GM18508 (cell line): ENCODE measurements at regions not wholly inside any gene's neighbourhood (a gene's known extent, or its start where the extent isn't known, plus 50 kb on each side); places are given as distances from the start of the nearest gene placed in this dataset.

Experiments
- ATAC-seq: cut with Tn5 transposase; IDR thresholded peaks from one replicate; pipeline ENCODE4 v1.9.1; 2021; ENCODE audit warnings: moderate number of reproducible peaks; ENCODE audit not compliant: insufficient read depth, unreplicated experiment

GRCh38 chr5:167582283-167582682 is 709.2 kb upstream of the WWC1 start:
- no peak for ATAC-seq

DNA sequence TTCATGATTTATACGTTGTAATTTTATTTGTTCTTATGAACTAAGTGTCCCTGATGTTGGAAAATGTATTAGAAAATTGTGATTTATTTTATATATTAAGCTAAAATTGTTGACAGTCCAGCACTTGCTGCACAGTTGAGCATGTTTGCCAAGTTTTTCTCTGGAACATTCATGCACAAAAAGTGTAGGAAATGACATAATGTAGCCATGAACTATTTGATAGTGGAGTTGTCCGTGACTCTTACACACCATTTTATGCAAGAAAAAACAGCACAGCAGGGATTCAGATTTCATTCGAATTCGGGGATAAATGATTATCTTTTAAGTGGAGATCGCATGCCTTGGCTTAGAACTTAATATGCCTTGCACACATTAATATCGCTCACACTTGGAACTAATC is 708.6 kb upstream of the WWC1 start:
- no peak for ATAC-seq

DNA sequence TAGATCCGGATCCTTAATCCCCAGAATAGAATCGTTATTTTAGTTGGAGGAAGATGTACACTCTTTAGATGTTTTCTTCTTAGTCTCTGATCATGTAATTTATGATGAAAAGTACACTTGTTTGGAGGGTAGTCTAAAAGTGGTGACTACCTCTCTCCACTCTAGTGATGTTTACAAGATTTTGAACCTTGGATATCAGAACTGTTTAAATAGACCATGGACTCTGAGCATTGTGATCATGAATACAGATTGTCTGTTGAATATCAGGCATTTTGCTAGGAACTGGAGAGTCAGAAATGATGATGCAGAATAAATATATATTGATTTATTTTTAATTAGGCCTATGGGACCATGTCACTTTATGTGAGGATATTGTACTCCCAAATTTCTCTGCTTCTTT is 706.3 kb upstream of the WWC1 start:
- no peak for ATAC-seq

DNA sequence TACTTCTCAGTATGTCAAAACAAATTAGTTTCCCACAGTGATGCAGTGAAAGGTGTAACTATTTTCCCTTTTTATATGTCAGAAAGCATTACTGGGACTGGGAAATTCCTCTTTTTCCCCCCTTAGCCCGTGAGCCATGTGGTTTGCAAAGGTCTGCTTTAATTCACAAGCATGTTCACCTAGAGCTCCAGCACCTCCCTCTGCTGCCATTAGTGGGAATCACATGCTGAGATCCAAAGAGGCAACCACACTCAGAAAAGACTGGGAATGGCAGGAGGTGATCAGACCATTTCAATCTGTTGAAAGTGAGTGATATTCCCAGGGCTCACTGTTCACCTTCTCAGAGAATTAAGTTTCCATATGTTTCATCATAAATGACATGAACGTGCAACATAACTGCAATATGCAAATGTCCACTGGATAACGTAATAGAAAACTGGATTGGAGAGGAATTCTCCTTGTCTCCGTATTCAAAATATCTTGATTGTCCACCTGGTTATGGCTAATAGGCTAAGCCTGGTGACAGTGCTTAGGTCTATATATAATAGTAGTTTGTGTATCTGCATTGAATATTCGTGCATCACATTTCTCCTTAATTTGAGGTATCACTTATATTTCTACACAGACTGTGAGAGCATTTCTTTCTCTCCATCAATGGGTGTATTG is 703.5 kb upstream of the WWC1 start:
- ATAC-seq, result no peak

GRCh38 chr5:167592114-167592513 is 699.3 kb upstream of the WWC1 start:
- ATAC-seq, result no peak

GRCh38 chr5:167593329-167594060 is 698.0 kb upstream of the WWC1 start:
- ATAC-seq, result no peak

DNA sequence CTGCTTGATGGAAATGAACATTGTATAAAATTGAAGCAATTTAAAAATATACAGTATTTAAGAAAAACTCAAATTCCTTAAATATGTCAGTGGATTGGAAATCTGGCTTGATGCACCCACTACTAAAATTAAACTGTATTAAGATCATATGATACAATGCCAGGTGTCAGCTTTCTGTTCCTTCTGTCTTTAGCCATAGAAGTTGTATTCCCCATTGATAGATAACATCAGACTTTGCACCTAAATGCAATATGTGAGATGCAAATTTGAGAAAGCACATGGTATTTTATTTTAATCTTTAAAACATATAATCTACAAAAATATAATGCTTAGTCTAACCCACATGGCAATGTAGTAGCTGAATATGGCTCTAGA is 697.4 kb upstream of the WWC1 start:
- ATAC-seq, result no peak

DNA sequence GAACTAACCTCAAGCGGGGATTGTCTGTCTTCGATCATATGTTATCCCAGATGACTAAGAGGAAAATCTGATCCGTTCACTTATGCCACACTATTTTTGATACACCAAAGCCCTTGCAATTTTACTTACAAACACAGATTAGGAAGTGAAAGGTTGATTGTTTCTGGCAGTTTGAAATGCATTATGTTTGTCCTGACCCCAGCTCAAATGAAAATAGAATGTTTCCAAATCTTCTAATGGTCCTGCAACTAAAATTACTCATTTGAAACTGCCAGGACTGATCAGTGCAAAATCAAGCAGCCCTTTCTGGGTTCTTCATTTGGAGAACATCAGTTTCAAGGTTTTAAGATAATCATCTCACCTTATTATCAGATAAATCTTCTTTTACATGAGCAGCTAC is 696.7 kb upstream of the WWC1 start:
- no peak for ATAC-seq

GRCh38 chr5:167595196-167595595 is 696.2 kb upstream of the WWC1 start:
- ATAC-seq, result no peak

- ATAC-seq, result no peak
Measured at GRCh38 chr5:167598166-167598565, 693.3 kb upstream of the WWC1 start.

- no peak for ATAC-seq
Measured at GRCh38 chr5:167602067-167602466, 689.4 kb upstream of the WWC1 start.

DNA sequence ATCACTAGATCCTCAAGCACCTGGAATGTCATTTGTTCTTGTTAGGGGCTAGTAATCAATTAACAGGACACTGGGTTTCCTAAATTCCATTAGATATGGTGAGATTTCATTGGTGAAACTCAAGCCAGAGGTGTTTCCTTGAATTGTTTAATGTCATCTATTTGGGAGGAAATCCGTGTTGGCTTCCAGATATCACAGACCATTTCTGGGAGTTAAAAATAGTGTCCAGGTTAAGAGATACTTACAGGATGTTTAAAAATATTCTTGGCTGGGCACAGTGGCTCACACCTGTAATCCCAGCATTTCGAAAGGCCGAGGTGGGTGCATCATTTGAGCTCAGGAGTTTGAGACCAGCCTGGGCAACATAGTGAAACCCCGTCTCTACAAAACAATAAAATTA is 688.3 kb upstream of the WWC1 start:
- no peak for ATAC-seq

DNA sequence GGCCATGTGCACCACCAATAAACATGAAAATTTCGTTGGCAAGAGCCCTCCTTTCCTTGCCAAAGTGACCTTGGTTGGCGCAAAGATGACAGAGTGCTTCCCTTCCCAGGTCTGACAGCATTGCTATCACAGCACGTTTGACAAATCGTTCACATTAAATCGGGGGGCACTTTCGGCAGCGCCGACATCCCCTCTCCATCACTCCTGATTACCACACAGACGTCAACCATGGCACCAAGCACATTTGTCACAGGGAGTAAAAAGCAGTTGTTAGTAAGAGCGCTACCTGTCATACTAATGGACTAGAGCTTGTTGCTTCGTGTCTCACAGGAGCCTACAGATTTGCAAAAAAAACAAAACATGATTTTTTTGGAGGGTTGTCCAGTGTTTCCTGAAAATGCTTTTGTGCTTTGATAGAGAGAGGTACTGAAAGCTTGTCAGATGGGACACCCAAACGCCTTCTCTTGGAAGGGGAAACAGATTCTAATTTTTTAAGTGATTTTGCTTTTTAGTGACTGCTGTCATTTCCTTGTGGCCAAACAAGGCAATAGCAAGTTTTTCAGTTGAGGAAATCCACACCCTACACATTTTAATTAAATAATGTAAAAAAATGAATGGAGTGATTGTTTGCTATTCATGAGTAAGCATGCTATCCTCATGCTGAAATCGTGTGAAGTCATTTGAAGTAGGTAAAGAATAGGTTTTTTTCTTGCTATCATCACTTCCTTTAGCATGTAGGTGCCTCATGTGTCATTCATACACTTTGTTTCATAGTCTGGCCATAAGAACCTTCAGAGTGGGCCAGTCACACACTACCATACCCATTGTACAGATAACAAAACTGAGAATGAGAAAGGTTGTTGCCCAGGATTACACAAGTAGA is 682.8 kb upstream of the WWC1 start:
- ATAC-seq, result no peak

DNA sequence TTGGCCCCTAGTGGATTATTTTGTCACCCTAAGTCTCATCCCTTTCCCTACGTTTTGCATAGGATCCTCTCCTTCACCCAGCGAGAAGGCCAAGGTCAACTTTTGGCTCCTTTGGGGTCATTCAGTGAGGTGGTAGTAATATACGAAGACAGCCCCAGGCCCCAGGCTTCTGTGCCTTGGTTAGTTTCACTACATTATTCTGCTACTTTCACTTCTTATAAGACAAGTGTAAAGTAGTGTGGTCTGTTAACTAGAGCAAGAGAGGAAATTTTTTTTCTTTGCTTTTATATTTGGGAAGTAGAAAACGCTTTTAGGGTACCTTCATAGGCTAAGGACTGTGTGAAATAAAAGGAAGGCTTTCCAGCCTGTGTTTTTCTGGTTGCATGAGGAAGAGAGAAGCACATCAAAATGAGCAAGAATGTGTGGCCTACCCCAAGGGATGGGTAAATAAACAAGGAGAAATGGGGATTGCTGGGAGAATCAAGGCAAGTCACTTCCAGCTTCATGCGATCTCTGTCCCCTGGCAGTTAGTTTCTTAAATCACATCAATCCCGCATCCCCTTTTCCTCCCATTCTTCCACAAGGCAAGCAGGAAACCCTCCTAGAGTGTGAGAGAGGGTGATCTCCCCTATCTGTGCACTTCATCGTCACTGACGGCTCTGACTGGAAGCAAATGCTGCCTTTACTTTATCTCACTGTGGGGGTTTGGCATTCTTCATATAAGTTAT is 677.0 kb upstream of the WWC1 start:
- no peak for ATAC-seq

- ATAC-seq, result no peak
Measured at GRCh38 chr5:167616043-167616890, 675.2 kb upstream of the WWC1 start.

- ATAC-seq, result no peak
Measured at GRCh38 chr5:167623354-167623753, 668.1 kb upstream of the WWC1 start.

DNA sequence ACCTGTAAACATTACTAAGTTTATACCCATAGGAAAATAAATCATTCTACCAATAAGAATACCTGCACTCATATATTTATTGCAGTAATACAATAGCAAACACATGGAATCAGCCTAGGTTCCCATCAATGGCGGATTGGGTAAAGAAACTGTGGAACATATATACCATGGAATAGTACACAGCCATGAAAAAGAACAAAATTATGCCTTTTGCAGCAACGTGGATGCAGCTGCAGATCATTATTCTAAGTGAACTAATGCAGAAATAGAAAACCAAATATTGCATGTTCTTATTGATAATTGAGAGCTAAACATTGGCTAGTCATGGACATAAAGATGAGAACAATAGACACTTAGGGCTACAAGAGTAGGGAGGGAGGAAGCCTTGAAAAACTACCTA is 667.4 kb upstream of the WWC1 start:
- no peak for ATAC-seq

- ATAC-seq, result no peak
Measured at GRCh38 chr5:167626341-167627123, 664.9 kb upstream of the WWC1 start.

- no peak for ATAC-seq
Measured at GRCh38 chr5:167629634-167630033, 661.8 kb upstream of the WWC1 start.
